ENCODE measurements at regions not wholly inside any gene's neighbourhood (a gene's known extent, or its start where the extent isn't known, plus 50 kb on each side); places are given as distances from the start of the nearest gene placed in this dataset.

DNA sequence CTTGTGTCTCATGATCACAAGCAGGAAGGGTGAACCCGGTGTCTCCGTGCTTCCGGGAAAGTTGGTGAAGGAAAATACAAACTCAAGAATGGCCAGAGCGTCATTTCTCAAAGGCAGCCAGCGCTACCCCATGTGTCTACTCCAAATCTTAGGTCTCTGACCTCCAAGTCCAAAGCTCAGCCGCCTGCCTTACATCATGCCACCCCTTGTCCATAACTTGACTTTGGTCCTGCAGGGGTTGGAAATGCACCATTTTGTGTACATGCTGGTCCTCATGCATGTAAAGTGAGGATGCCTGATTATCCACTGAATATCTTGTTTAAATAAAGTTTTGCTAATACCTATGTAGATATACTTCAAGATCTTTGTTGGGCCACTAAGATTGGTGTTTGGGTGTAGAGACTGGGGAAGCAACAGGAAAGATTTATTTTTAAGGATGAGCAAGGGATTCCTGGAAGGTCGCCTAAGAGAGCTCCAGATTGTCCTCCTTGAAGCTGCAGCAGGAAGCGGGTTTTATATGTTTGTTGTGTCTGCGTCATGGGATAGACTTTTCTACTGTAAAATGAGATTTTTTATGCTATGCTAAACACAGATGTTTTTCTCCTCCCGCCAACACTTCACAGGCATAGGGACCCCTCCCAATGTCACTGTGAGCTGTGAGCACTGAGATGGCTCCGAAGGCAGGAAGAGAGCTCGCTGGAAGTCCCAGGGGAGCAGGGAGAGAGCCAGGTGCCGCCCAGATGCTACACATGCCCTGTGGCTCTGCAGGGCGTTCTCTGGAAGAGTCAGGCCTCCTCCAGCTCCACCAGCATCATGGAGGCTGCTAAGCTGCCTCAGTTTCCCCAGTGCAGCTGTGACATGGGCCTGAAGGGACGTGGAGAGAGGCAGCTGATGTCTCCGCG, 176.2 kb upstream of the HDAC4 start:
- no peaks in the 10 kb centered on the region for H3K4me1 ChIP-seq (ENCODE audit: control insufficient read depth, extremely low read depth, insufficient read depth, low read length)
- intact Hi-C loops (cut with micrococcal nuclease) (no loop called here), dilution Hi-C loops (cut with MboI; ENCODE audit: extremely low pct_ligation_motif_present, low sequenced_read_pairs) (no loop called here)
- DNase-seq (ENCODE audit: low read depth, low spot score) (no peak), FAIRE-seq (no peak)
- H3K9ac ChIP-seq (replicated peaks; ENCODE audit: extremely low read depth, insufficient read depth, low read length), result no peak overlapping the region
- no peaks in the 10 kb centered on the region for H4K20me1 ChIP-seq (replicated peaks; ENCODE audit: control insufficient read depth, extremely low read depth, insufficient read depth, low read length)
- no peaks in the 10 kb centered on the region for H3K79me2 ChIP-seq (ENCODE audit: control insufficient read depth, insufficient read depth, low read length)
- TF ChIP-seq MYC (IDR thresholded peaks at IDR 0.05; ENCODE audit: low read depth, low read length), result no peak
- TF ChIP-seq, protein P1, sequence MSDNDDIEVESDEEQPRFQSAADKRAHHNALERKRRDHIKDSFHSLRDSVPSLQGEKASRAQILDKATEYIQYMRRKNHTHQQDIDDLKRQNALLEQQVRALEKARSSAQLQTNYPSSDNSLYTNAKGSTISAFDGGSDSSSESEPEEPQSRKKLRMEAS (IDR thresholded peaks at IDR 0.05; ENCODE audit: insufficient read depth, insufficient read length), result no peak
- TF ChIP-seq EZH2 (IDR thresholded peaks at IDR 0.05; ENCODE audit: borderline replicate concordance, low read depth, low read length, severe bottlenecking), result no peak
- TF ChIP-seq POLR2AphosphoS5 (IDR thresholded peaks at IDR 0.05; ENCODE audit: insufficient read depth, low read depth, low read length), result no peak
- TF ChIP-seq, protein P2, sequence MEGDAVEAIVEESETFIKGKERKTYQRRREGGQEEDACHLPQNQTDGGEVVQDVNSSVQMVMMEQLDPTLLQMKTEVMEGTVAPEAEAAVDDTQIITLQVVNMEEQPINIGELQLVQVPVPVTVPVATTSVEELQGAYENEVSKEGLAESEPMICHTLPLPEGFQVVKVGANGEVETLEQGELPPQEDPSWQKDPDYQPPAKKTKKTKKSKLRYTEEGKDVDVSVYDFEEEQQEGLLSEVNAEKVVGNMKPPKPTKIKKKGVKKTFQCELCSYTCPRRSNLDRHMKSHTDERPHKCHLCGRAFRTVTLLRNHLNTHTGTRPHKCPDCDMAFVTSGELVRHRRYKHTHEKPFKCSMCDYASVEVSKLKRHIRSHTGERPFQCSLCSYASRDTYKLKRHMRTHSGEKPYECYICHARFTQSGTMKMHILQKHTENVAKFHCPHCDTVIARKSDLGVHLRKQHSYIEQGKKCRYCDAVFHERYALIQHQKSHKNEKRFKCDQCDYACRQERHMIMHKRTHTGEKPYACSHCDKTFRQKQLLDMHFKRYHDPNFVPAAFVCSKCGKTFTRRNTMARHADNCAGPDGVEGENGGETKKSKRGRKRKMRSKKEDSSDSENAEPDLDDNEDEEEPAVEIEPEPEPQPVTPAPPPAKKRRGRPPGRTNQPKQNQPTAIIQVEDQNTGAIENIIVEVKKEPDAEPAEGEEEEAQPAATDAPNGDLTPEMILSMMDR (IDR thresholded peaks at IDR 0.05; ENCODE audit: extremely low read depth in 1 of 2, insufficient read depth in 1 of 2, low read depth in 1 of 2, low read length in 2 of 2), result no peak
- POLR2A ChIA-PET, result no interaction called here
- no peaks in the 10 kb centered on the region for H3K27me3 ChIP-seq (ENCODE audit: control insufficient read depth in 2 of 2, insufficient read depth in 2 of 2, low read length in 2 of 2)
- no peaks in the 10 kb centered on the region for H3K9me1 ChIP-seq (replicated peaks; ENCODE audit: control insufficient read depth, extremely low read depth, insufficient read depth, low read length)
- no peak overlapping the region for H3K4me3 ChIP-seq (replicated peaks in 1 of 3; ENCODE audit: insufficient read depth in 1 of 3, low read depth in 1 of 3, low read length in 3 of 3)
- no peak overlapping the region for H3K27ac ChIP-seq (ENCODE audit: insufficient read depth, low read depth, low read length)
- BruUV-seq (replicated peaks), result no TSS peak
- no peak overlapping the region for H2AFZ ChIP-seq (ENCODE audit: low read depth, low read length)
- no peaks in the 10 kb centered on the region for H3K9me3 ChIP-seq (replicated peaks; ENCODE audit: control insufficient read depth, insufficient read depth, low read length)
- CTCF ChIA-PET, result no interaction called here
- no peak overlapping the region for H3K4me2 ChIP-seq (ENCODE audit: insufficient read depth, low read length)
- no peaks in the 10 kb centered on the region for H3K36me3 ChIP-seq (ENCODE audit: control insufficient read depth in 2 of 2, extremely low read depth in 1 of 2, insufficient read depth in 2 of 2, low read length in 2 of 2)
